ENCODE measurements at regions not wholly inside any gene's neighbourhood (a gene's known extent, or its start where the extent isn't known, plus 50 kb on each side); places are given as distances from the start of the nearest gene placed in this dataset.

GRCh38 chr2:16022548-16023240, 82.3 kb downstream of the MYCN start:
- no peak for DNase-seq

DNA sequence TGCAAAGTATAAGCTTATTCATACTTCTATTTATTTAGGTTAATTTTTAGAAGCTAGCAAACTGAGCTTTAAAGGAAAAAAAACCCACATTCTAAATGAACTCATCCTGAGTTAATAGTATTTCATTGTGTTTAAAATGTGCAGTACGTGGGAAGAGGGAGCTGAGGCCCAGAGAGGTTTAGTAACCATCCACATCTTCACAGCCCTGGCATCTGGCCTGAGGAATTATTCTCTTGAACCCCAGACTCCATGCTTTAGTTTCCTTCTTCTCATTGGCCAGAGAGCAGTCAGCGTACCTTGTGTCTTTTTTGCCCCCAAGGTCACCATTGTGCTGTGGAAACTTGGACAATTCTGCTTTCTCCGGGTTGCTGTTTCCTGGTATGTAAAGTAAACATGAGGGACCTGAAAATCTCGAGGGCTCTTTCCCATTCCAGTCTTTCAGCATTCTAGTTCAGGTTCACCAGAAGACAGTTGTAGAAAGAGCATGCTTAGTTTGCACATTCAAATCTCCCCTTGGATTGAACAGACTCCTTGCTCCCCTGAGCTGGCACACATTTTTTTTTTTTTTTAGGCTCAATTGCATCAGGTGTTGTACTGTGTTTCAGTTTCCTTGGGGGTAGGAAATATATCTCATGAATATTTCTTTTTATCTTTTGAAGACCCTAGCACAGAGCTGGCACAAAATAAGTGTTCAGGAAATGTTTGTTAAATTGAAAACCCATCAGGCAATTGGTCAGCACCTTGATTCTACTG, 81.4 kb downstream of the MYCN start:
- no peak for DNase-seq

GRCh38 chr2:16020389-16021008, 80.1 kb downstream of the MYCN start:
- DNase-seq = no peak

GRCh38 chr2:16019617-16020351, 79.4 kb downstream of the MYCN start:
- DNase-seq = no peak

DNA sequence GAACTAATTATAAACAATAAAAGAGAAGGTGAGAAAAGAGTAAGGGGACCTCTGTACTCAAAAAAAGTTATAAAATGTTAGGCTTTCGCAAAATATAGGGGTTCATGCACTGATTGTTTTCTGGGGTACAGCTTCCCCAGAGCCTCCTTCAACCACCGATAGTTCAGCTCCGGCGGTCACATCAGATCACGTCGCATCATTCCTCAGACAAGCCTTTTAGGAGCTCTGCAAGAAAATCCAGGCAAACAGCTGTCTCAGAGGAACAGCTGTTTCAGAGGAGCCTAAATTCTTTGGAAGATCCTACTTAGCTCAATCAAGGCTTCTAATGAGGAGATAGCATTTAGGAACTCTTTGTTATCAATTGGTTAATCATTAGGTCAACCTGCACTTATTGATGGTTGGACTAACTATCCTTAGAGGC, 78.7 kb downstream of the MYCN start:
- no peak for DNase-seq

- no peak for DNase-seq
Observed at GRCh38 chr2:16018277-16019059, 78.1 kb downstream of the MYCN start.

DNA sequence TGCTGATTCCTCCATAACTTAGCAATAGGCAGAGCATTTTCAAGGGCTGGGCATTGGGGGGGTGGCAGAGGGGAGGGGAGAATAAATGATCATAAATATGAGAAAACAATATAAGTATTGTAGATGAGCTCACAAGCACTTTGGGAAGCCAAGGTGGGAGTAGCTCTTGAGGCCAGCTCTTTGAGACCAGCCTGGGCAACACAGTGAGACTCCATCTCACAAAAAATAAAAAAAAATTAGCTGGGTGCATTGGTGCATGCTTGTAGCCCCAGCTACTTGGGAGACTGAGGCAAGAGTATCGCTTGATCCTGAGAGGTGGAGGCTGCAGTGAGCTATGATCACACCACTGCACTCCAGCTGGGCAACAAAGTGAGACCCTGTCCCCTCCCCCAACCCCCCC, 75.9 kb downstream of the MYCN start:
- DNase-seq = no peak

DNA sequence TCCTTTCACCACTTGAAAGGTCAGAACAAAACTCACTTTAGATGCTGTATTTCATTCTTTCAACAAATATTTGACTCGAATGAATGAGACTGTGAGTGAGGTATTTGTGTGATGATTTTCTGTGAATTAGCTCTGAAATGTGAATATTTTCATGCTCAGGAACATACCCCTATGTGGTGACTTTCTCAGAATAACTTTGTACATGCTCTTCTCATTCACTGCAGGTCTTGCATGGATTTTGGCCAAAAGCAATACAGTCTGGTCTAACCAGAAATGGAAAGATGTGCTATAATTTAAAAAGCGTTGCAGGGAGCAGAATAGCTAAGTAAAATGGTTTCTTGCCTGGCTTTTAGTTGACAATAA, 75.5 kb downstream of the MYCN start:
- no peak for DNase-seq

GRCh38 chr2:16015210-16015902, 75.0 kb downstream of the MYCN start:
- no peak for DNase-seq

DNA sequence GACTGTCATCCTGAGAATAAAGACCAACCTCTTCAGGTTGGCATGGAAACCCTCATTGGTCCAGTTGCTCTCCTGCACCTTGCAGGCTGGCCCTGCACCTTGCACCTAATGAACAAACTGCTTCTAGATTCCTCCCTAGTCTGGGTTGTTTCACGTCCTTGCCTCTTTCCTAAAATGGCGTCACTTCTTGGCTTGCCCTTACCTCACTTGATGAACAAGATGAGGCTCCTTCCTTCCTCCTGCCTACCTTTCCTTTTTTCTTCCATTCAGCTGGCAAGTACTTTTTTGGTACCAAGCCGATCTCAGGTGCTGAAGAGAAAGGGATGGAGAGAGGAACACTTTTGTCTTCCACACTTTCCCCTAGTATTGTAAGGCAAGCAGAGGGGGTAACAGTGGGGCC, 74.5 kb downstream of the MYCN start:
- DNase-seq = no peak

DNA sequence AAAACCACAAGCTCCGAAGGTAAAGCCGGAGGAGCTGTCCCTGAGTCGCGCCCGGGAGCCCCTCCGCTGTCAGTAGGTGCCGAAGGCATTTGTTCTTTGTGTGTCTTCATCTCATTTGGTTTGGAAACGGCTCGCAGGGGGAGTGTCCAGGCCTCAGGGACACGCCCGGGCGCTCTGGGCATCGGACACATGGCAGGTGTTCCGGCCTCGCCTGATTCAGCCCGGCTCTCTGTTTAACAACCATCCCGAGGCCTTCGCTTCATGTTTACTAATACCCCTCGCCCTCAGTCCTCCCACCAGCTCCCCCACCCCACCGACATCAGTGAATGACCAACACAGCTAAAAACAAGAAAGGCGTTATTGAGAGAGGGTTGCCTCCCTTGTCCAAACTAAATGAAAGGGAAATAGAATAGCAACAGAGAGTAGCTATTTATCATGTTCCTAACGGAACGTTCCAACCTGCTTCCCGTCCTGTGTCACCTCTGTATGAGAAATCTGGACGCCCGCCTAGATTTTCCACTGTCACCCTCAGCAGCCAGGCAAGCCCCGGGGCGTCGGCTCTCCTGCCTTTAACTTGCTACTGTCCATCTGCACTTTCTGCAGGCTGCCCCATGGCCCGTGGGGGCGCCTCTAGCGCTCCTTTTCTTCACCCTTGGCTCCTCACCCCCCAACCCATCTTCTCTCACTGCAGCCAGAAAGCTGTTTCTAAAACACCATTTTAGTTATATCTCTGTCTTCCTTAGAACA, 73.9 kb downstream of the MYCN start:
- DNase-seq = no peak

DNA sequence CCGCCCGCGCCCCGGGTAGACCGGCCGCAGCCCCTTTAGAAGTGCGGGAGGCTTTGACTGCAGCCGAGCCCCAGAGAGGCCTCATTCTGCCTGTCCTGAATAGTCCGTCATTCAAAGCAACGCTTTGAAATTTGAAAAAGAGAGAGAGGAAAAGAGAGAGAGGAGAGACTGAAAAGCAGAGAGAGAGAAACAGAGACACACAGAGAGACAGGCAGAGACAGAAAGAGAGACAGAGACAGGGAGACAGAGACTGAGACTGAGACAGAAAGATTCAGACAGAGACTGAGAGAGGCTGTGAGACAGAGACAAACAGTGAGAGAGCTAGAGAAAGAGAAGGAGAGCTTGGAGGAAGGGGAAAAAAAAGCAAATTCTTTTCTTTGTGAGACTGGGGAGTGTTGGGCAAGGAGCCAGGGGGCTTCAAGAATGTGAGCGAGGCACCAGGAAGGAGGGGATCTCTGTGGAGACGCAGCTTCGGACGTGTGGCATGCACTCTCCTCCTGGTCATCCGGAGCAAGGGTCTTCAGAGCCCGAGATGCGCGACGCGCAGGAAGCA, 73.1 kb downstream of the MYCN start:
- DNase-seq = no peak

DNA sequence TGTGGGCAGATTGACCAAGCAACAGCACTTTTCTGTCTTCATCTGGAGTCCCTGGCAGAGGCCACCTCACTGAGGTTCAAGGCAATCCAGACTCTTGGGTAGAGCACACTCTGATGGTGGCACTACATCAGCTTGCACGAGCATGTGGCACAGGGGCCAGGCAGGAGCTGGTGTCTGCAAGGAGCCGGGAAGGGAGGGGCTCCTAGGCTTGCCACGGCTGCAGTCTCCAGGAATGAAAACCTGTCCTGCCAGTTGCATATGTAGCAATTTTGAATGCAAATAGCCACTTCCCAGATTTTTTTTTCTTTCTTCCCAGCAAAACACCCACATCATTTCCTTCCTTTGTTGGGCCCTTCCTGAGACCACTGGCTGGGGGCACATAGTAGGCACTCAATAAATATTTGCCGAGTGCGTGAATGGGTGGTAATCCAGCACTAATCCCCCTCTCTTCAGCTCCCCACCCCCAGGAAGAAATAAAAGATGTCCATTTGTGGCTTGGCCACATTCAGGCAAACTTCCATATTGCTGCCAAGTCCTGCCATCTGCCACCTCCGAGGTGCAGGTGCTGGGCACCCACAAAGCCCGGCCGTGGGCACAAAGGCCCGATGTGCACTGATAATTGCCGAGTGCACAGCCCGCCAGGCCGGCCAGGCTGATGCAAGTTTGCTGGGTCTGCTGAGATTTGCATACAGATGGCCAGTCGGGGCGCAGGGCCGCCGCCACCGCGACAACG, 72.4 kb downstream of the MYCN start:
- DNase-seq = no peak

DNA sequence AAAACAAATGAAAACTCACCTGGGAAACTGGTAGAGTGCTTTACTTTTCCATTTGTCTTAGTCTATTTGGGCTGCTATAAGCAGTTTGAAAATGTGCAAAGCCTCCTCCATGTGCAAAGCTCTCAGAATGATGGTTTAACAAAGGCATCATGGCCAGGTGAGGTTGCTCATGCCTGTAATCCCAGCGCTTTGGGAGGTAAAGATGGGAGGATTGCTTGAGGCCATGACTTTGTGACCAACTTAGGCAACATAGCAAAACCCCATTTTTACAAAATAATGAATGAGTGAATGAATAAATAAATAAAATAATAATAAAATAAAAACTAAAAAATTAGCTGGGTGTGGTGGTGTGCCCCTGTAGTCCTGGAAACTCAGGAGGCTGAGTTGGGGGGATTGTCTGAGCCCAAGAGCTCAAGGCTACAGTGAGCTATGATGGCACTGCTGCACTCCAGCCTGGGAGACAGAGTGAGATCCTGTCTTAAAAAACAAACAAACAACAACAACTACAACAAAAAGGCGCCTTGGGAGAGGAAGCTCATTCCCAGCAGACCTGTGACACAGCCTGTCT, 71.8 kb downstream of the MYCN start:
- no peak for DNase-seq

GRCh38 chr2:16011621-16011960, 71.2 kb downstream of the MYCN start:
- no peak for DNase-seq

DNA sequence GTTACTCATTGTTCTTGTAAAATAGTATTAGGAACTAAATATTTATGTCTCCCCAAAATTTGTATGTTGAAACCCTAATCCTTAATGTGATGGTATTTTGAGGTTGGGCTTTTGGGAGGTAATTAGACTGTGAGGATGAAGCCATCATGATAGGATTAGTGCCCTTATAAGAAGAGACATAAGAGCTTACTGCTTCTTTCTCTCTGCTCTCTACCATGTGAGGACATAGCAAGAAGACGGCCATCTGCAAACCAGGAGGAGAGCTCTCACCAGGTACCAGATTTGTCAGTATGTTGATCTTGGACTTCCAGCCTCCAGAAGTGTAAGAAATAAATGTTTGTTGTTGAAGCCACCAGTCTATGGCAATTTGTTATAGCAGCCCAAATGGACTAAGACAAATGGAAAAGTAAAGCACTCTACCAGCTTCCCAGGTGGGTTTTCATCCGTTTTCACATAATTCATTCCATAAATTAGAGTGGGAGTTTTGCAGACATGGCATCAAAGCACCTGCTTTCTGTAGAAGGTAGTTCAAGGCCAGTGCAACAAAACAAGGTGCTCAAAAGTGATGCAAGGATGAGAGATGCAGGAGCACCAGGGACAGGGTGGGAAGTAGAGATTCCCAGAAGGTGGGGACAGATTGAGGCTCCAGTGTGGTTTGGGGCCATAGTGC, 70.7 kb downstream of the MYCN start:
- no peak for DNase-seq

GRCh38 chr2:16010011-16010410, 69.7 kb downstream of the MYCN start:
- DNase-seq = no peak

DNA sequence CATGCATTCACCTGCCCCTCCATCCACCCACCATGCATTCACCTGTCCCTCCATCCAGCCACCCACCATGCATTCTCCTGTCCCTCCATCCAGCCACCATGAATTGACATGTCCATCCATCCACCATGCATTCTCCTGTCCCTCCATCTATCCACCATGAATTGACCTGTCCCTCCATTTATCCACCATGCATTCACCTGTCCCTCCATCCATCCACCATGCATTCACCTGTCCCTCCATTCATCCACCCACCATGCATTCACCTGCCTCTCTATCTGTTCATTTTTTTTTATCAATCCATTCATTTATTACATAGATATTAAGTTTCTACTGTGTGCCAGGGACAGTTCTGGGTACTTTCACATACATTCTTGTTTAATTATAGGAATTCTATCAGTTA, 69.2 kb downstream of the MYCN start:
- DNase-seq = no peak

DNA sequence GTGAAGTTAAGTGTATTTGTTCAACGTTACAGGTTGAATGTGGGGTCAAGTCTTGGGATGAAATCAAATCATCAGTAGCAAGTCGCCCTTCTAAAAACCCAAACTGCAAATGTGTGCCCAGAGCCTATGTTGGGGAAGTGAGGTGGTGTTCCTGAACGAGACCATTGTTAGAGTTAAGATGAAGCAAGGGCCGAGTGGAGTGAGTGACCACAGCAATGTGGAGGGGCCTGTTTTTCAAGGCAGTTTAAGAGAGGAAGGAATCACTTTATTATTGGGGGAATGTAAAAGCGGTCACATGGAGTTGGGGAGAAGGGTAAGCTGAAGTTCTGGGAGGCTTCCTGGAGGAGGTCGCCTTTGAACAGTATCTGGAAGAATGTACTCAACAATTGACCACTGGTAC, 68.5 kb downstream of the MYCN start:
- DNase-seq = no peak
